ENCODE measurements at regions not wholly inside any gene's neighbourhood (a gene's known extent, or its start where the extent isn't known, plus 50 kb on each side); places are given as distances from the start of the nearest gene placed in this dataset.

DNA sequence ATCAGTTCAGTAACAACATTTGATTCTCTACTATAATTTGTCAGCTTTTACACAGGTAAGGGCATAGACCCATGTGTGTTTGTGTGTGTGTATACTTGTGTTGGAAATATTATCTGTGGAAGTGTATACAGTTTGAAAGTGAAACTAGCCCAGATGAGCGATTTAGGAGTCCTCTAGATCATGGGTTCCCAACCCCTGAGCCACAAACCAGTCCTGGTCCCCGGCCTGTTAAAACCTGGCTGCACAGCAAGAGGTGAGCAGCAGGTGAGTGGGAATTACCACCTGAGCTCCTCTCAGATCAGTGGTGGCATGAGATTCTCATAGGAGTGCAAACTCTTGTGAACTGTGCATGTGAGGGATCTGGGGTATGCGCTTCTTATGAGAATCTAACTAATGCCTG is 1221.5 kb upstream of the SORCS1 start (continued):
- TF ChIP-seq CEBPB (IDR thresholded peaks at IDR 0.05; ENCODE audit: low read depth, low read length), result no peak
- TF ChIP-seq FOSL1 (IDR thresholded peaks at IDR 0.05; ENCODE audit: insufficient read depth, low read depth, low read length), result no peak
- no peak for TF ChIP-seq TCF12 (IDR thresholded peaks at IDR 0.05; ENCODE audit: low read depth, low read length)
- TF ChIP-seq, protein P1, sequence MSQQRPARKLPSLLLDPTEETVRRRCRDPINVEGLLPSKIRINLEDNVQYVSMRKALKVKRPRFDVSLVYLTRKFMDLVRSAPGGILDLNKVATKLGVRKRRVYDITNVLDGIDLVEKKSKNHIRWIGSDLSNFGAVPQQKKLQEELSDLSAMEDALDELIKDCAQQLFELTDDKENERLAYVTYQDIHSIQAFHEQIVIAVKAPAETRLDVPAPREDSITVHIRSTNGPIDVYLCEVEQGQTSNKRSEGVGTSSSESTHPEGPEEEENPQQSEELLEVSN (IDR thresholded peaks at IDR 0.05), result no peak
- TF ChIP-seq, protein P2, sequence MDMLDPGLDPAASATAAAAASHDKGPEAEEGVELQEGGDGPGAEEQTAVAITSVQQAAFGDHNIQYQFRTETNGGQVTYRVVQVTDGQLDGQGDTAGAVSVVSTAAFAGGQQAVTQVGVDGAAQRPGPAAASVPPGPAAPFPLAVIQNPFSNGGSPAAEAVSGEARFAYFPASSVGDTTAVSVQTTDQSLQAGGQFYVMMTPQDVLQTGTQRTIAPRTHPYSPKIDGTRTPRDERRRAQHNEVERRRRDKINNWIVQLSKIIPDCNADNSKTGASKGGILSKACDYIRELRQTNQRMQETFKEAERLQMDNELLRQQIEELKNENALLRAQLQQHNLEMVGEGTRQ (IDR thresholded peaks at IDR 0.05; ENCODE audit: low read length), result no peak
